ENCODE measurements at regions not wholly inside any gene's neighbourhood (a gene's known extent, or its start where the extent isn't known, plus 50 kb on each side); places are given as distances from the start of the nearest gene placed in this dataset.
"Not testable (repeated sequence)": the region's sequence is repeated elsewhere in the genome, so short reads cannot be mapped to it uniquely, and the experiment has no call there.

DNA sequence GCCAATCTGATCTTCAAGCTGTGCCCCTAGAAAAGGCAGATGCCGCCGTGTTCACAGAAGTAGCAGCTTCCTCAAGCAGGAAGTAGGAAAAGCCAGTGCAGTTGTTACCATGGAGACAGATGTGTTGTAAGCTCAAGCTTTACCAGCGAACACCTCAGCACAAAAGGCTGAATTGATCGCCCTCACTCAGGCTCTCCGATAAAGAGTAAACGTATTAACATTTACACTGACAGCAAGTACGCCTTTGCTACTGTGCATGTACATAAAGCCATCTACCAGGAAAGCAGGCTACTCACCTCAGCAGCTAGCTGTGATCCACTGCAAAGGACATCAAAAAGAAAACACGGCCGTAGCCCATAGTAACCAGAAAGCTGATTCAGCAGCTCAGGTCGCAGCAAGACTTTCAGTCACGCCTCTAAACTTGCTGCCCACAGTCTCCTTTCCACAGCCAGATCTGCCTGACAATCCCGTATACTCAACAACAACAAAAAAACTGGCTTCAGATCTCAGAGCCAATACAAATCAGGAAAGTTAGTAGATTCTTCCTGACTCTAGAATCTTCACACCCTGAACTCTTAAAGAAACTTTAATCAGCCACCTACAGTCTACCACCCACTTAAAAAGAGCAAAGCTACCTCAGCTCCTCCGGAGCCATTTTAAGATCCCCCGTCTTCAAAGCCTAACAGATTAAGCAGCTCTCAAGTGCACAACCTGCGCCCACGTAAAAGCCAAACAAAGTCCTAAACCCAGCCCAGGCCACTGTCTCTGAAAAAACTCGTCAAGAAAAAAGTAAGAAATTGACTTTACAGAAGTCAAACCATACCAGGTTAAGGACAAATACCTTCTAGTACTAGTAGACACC lies 160.0 kb downstream of the DEFB131A start:
- DNase-seq: peak in 3 of 56 donors; percentile 3 to 9 (median 5)

DNA sequence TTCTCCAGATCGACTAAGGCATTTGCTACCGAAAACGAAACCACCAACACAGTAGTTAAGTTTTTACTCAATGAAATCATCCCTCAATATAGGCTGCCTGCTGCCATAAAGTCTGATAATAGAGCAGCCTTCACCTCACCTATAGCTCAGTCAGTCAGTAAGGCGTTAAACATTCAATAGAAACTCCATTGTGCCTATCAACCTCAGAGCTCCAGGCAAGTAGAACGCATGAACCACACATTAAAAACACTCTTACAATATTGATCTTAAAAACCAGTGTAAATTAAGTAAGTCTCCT lies 160.6 kb downstream of the DEFB131A start:
- not testable (repeated sequence) for DNase-seq

DNA sequence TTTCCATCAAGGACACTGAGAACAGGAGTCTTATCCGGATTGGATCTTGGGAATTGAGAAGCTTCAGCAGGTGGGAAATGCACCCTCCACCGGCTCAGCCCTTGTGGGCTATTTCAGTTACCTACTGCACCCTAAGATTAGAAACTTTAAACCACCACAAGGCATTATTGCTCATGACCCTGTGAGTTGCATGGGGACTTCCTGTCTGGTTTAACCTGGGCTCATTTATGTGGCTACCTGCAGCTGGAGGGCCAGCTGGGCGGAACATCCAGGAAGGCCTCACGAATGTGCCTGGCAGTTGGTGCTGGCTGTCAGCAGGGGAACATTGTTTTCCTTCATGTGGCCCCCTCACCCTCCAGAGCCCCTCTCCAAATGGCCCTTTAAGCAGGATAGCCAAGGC lies 164.1 kb downstream of the DEFB131A start:
- no peak for DNase-seq

DNA sequence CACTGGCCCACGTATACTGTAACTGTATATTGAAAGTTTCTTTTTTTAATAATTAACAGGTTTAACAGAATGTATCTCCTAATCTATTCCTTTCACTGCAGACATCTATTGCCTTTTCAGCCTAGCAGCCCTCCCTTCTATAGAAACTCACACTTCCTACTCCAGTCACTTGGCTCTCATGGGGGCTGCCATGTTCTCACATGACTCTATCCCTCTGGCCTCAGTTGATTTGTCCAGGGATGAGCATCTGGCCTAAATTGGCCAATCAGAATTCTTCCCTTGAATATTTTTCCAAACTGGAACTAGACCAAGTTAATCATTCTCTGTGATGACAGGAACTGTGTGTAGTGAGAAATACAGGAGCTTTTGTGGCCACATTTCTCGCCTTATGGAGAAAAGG lies 166.1 kb downstream of the DEFB131A start:
- DNase-seq: not testable (repeated sequence)

DNA sequence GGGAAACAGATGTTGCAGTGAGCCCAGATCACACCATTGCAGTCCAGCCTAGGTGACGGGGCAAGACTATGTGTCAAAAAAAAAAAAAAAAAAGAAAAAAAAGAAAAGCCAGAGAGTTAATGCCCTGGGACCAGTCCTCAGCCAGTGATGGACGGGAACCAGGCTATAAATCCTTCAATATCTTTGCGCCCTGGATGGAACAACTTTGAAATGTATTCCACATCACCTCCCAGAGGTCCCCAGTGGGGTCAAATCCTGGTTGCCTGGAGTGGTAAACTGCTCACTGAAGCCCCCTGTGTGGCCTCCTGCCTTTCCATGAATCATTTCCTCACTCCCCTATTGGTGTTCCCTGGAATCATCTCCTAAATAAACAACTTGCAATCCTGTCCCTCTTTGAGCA lies 166.9 kb downstream of the DEFB131A start:
- no peak for DNase-seq

DNA sequence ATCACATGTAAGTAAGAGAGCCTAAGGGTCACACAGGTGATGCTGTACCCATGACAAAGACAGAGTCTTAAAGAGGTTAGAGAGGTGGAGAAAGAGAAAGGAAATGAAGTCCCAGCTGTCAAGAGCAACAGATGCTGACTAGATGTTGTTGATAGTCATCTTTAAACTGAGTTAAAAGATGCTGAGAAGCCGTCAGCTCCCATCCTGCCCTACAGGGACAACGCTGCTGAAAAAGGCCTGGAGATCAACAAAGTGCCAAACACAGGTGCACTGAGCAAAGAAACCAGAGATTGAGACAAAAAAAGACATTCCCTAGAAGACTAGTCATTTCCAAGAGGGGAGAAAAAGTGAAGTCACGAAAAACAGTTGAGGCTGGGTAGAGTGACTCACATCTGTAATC lies 145.0 kb upstream of the DRD5 start:
- not testable (repeated sequence) for DNase-seq

DNA sequence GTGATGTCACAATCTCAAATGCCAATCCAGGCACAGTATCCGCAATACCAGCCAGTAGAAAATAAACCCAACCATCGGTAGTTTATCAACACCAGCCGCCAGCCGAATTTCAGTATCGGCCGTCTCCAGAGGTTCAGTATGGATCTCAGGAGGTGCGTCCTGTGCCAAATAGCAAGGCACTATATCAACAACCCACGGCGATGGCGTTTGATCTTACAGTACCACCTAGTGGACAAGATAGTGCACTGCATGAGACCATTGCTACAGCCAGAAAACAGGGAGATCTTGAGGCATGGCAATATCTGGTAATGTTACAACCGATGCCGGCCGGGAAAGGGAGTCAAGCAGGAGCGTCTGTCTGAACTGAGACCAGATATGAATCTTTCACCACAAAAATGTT lies 121.8 kb upstream of the DRD5 start:
- DNase-seq: peak in 3 of 56 donors; percentile 3 to 9 (median 5)

DNA sequence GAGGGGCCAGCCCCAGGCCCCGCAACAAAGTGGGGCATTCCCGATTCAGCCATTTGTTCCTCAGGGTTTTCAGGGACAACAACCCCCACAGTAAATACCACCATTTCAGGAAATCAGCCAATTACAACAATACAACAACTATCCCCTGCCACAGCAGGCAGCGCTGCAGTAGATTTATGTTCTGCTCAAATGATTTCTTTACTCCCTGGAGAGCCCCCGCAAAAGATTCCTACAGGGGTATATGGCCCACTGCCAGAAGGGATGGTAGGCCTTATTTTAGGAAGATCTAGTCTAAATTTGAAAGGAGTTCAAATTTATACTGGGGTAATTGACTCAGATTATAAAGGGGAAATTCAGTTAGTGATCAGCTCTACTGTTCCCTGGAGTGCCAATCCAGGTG lies 120.5 kb upstream of the DRD5 start:
- not testable (repeated sequence) for DNase-seq

DNA sequence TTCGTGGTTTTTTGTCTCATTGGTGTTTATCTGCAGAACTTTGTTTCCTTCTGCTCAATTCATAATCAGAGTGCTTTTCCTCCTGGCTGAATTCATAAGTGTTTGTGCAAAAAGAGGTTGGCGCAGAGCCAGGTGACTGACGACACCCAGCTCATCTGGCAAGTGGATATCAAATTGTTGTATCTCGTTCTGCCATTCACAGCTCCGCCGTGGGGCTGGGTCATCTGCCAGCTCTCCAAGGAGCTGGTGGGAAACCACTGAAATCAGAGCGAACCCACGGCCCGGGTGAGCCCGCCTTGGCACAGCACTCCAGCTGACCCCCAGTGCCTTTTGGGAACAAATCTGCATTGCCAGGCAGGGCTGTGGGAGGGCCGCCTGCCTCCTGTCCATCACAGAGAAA lies 110.7 kb upstream of the DRD5 start:
- DNase-seq: peak in 8 of 56 donors; percentile 2 to 79 (median 16)

DNA sequence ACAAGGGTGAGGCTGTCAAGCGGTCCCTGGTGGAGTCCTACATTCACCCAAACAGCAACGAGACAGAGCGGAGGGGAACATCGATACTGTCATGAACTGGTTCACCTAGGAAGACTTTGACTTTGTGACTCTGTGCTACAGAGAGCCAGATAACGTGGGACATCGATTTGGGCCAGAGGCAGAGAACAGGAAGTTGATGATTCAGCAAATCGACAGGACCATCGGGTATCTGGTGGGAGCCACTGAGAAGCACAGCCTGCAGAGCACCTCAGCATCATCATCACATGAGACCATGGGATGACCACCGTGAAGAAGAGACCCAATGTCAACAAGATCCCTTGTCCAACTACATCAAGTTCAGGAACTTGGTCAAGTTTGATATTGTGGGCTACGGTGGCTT lies 104.1 kb upstream of the DRD5 start:
- not testable (repeated sequence) for DNase-seq

DNA sequence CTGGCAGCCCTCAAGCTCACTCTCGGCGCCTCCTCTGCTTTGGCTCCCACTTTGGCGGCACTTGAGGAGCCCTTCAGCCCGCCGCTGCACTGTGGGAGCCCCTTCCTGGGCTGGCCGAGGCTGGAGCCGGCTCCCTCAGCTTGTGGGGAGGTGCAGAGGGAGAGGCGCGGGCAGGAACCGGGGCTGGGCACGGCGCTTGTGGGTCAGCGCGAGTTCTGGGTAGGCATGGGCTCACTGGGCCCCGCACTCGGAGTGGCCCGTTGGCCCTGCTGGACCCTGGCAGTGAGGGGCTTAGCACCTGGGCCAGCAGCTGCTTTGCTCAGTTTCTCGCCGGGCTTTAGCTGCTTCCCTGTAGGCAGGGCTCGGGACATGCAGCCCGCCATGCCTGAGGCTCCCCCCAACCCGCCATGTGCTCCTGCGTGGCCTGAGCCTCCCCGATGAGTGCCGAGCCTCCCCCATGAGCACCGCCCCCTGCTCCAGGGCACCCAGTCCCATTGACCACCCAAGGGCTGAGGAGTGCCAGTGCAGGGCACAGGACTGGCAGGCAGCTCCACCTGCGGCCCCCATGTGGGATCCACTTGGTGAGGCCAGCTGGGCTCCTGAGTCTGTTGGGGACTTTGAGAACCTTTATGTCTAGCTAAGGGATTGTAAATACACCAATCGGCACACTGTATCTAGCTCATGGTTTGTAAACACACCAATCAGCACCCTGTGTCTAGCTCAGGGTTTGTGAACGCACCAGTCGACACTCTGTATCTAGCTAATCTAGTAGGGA lies 101.5 kb upstream of the DRD5 start:
- DNase-seq: no peak

DNA sequence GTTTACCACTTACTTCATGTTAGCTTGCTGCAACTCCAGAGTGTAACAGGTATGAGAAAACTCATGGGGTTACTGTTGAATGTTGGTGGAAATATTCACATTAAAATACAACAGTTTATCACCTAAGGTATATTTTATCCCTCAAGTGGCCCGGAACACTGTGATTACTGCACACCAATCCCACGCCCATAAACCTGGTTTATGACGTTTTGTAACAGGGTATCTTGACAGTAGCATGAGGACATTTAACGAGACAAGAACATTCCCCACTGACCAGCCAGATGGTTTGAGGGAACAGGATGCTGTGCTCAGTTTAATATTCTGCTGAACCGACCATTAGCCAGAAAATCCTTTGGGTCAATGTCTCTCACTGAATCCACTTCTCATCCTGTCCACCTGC lies 98.3 kb upstream of the DRD5 start:
- DNase-seq: not testable (repeated sequence)

DNA sequence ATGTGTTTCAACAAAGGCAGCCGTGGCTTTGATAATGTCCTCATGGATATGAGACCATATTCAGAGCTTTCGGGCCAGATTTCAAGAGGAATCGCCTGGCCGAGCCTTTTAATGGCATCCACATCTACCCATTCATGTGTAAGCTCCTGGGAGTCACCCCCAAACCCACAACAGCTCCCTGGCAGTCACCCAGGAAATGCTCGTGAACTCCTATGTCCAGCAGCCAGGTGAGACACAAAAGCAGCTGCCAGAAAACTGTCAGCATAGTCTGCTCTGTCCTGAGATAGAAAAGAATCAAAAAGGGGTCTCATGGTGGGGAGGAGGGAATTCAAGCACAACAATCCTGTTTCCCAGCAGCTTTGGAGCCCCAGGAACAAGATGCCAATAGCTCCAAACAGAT lies 96.4 kb upstream of the DRD5 start:
- DNase-seq: not testable (repeated sequence)

DNA sequence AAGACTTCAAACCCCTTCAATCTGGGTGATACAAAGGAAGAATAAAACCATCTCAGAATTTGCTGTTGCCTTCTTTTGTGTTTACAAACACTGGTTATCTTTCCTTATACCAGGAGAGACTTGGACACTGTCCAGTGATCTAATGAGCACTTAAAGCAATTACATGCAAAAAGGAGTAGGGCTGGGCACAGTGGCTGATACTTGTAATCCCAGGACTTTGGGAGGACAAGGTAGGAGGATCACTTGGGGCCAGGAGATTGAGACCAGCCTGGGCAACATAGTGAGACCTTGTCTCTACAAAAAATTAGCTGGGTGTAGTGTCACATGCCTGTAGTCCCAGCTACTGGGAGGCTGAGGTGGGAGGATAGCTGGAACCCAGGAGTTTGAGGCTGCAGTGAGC lies 95.7 kb upstream of the DRD5 start:
- DNase-seq: no peak

DNA sequence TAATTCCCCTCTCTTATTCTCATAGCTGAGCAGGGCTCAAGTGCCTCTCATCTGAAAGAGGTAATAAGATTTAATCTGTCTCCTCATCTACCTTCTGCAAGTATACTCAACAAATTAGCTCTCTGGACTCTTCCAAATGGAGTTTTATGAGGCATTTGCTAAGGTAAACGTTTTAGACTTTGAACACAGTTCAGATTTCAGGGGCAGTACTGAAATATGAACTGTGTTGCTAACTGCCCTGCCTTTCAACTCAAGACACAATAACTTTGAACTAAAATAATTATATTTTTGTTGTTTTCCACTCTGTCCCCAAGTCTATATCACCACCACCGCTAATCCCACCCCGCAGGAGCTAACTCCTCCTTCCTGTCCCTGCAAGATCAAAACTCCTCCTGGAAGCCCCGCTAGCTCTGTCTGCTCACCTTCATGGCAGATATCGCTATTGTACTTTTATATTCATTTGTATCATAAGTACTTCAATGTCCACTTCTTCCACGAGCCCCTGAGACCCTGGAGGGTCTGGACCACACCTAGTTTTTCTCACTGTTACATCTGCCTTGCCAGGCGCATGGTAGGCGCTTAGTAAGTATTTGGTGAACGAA lies 90.7 kb upstream of the DRD5 start:
- DNase-seq: peak in 1 of 56 donors; percentile 4

DNA sequence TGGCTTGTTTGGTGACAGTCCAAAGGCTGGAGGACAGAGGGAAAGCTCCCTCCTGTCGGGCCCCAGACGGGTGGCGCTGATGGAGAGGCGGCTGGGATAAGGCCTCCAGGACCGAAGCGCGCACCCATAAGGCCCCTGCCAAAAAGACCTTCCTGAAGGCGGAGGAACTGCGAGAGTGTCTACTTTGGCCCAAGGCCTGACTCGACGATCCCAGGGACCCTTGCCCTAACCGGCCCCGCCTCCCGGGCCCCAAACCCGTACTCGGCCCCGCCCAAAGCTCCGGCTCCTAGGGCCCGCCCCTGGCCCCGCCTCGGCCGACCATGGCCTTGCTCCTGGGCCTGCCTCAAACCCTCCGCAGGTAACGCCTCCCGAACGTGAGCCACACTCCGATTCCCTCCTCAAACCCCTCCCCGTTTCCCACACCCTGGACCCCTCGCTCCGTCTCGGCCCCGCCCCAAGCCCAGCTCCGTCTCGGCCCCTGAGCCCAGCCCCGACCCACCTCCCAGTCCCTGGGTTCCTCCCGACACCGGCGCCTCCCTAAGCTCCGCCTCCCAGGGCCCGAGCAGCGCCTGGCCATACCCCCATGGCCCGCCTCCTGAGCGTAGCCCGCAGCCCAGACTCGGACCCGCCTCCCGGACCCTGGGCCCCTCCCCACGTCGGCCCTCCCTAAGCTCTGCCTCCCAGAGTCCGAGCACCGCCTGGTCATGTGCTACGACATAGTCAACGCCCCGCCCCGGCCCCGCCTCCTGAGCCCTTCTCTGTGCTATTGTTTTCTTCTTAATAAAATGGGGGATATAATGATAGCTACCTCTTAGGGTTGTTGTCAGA lies 90.0 kb upstream of the DRD5 start:
- DNase-seq: peak; percentile 55 to 97 (median 92)

DNA sequence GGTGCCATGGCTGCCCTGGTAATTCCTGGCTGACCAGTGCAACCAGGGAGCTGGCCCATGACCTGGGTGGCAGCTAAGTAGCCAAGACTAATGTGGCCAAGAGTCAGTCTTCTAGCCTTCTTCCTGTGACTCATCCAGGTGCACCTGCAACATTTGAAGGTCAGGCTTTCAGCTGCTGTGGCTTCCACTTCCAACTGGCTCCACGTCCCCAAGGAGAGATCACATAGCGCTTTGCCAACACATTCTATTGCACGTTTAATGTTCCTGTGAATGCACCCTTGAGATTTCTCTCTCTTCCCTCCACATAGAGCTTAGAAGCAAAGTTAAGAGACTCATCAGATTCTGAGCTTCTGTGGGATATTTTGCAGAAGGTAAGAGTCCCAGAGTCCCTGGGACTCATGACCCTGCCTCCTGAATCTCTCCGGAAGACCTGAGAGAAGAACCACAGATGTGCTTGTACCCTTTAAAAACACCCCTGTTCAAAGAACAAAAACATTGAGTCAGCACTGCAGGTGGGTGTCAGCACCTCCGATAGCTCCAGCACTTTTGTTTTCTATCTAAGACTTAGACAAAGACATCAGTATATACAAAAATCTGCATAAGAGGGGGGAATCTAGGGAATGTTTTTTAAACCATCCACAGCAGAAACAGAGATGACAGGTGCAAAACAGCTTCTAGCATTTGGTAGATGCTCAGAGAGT lies 88.5 kb upstream of the DRD5 start:
- DNase-seq: peak in 1 of 56 donors; percentile 16

DNA sequence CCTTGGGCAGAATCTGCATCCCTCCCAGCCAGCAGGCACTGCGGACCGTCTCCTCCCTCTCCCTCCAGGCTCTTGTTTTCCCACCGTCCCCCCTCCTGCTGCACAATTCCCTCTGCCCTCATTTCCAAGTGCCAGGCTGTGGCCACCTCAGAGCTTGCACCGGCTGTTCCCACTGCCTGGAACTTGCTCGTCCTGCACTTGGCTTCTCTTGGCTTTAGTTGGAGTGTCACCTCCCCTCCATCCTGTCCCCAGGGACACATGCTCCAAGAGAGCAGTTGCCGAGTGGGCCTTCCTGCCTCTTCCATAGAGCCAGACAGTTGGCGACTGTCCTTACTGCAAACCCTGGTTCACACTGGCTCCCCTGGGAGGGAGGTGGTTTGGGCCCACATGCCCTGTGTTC lies 87.0 kb upstream of the DRD5 start:
- not testable (repeated sequence) for DNase-seq

DNA sequence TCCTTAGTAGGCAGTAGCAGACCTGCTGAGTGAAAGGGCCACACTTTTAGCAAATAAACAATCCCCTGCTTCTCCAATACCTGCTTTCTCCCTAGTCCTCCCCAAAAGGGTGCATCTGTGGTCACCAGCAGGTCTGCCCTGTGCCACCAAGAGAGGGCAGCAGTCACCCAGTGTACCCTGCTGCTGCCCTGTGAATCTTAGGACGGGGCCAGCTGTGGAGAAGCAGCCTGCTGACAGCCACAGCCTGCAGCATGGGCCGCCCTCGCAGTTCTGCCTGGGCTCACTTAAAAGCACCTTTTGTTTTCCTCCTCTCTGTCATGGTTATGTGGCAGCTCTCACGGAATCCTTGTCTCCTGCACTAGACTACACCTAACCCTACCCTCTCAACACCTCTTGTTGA lies 85.4 kb upstream of the DRD5 start:
- DNase-seq: peak in 14 of 56 donors; percentile 6 to 37 (median 14)

DNA sequence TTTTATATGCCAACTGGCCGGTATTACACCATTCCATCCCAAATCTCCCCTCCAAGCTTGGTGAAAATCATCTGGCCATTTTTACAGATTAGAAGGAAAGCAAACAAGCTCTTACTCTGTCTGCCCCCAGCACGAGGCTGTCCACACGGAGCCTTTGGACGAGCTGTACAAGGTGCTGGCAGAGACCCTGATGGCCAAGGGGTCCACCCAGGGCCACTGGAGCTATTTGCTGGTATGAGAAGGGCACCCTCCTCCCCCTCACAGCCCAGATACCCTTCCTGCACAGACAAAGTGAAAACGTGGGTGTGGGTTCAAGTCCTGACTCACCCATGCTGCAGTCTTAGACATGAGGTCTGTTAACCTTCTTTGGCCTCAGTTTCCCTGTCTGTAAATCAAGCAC lies 84.9 kb upstream of the DRD5 start:
- DNase-seq: not testable (repeated sequence)

DNA sequence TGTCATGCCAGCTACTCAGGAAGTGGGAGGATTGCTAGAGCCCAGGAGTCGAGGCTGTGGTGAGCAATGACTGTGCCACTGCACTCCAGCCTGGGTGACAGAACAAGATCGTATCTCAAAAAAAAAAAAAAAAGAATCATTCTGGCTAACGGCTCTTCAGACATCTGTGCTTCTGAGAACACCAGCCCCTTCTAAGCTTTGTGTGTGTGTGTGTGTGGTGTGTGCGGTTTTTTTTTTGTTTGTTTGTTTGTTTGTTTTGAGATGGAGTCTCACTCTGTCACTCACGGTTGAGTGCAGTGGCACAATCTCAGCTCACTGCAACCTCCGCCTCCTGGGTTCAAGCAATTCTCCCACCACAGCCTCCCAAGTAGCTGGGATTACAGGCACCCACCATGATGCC lies 79.4 kb upstream of the DRD5 start:
- not testable (repeated sequence) for DNase-seq

Data from nucleus accumbens (tissue), 56 donors.